Lower lobe of right lung (tissue), 2 donors: ENCODE measurements at regions not wholly inside any gene's neighbourhood (a gene's known extent, or its start where the extent isn't known, plus 50 kb on each side); places are given as distances from the start of the nearest gene placed in this dataset.
"Not testable (repeated sequence)": the region's sequence is repeated elsewhere in the genome, so short reads cannot be mapped to it uniquely, and the experiment has no call there.

Experiments used
- ATAC-seq, 2 donors: fragments of 200-7000 bp; cut with Tn5 transposase; one replicate each; pipeline ENCODE4 v1.9.1; 2020 to 2022; ENCODE audit warnings: mild to moderate bottlenecking in 2 of 2, moderate library complexity in 2 of 2
- DNase-seq: peaks from one replicate; pipeline ENCODE4 v3.0.0-alpha.2; 2020
- H3K27ac ChIP-seq: fragments of 200-600 bp; one replicate; pipeline ENCODE4 v1.8.0; 2022
- H3K27me3 ChIP-seq: fragments of 200-600 bp; one replicate; pipeline ENCODE4 v1.8.0; 2022; ENCODE audit warnings: low read depth
- H3K36me3 ChIP-seq: fragments of 200-600 bp; one replicate; pipeline ENCODE4 v1.8.0; 2022; ENCODE audit warnings: mild to moderate bottlenecking
- H3K4me1 ChIP-seq: fragments of 200-600 bp; one replicate; pipeline ENCODE4 v1.8.0; 2022
- H3K4me3 ChIP-seq: fragments of 200-600 bp; one replicate; pipeline ENCODE4 v1.8.0; 2022; ENCODE audit warnings: mild to moderate bottlenecking
- H3K9me3 ChIP-seq: fragments of 200-600 bp; one replicate; pipeline ENCODE4 v1.8.0; 2022
- CTCF ChIP-seq: fragments of 200-600 bp; IDR thresholded peaks from one replicate; pipeline ENCODE4 v1.8.0; 2022; ENCODE audit warnings: antibody characterized with exemption, mild to moderate bottlenecking
- intact Hi-C: fragments of 100-400 bp; cut with DNase I; formaldehyde crosslinking; loops from one replicate; pipeline ENCODE4 v1.11.0; 2022
- donor health status: DM: no; HTN: yes; CAD: no; lungs with severe emphysema.

DNA sequence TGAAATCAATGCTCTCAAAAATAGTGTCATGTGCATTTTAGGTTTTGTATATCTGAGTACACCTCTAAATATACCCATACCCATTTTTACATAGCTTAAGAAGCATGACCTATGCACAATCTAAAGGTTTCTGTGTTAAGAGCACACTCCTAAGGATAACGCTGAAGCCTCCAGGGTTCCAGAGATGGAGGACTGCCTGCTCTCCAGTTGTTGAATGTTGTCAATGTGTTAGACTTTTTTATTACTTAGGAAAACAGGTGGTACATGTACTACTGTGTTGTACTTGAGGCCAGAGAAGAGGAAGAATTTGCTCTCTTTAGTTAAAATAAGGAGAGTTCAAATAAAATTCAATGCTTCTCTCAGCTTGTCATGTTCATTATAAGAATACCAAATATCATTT, 141.2 kb downstream of the EMB start:
- no peaks in the 10 kb centered on the region for H3K9me3 ChIP-seq
- no peaks in the 10 kb centered on the region for H3K4me1 ChIP-seq
- H3K27me3 ChIP-seq = no peaks in the 10 kb centered on the region
- intact Hi-C loops = no loop called here
- H3K36me3 ChIP-seq = no peaks in the 10 kb centered on the region
- DNase-seq = no peak
- TF ChIP-seq CTCF = no peak
- no peak for ATAC-seq
- H3K4me3 ChIP-seq = no peak overlapping the region
- no peak overlapping the region for H3K27ac ChIP-seq

DNA sequence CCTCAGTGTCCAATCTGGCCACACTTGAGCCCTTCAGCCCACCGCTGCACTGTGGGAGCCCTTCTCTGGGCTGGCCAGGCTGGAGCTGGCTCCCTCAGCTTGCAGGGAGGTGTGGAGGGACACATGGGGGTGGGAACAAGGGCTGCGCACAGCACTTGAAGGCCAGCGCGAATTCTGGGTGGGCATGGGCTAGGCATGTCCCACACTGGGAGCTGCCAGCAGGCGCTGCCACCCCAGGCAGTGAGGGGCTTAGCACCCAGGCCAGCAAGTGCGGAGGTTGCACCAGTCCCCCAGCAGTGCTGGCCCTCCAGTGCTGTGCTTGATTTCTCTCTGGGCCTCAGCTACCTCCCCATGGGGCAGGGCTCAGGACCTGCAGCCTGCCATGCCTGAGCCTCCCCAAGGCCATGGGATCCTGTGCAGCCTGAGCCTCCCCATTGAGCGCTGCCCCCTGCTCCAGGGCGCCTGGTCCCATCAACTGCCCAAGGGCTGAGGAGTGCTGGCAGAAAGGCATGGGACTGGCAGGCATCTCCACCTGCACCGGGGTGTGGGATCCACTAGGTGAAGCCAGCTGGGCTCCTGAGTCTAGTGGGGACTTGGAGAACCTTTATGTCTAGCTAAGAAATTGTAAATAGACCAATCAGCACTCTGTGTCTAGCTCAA, 148.2 kb downstream of the EMB start:
- DNase-seq (no peak), ATAC-seq (no peak)
- no peak overlapping the region for H3K27ac ChIP-seq
- TF ChIP-seq CTCF = no peak
- no peak overlapping the region for H3K4me3 ChIP-seq
- no peaks in the 10 kb centered on the region for H3K27me3 ChIP-seq
- H3K4me1 ChIP-seq = no peaks in the 10 kb centered on the region
- H3K36me3 ChIP-seq = no peaks in the 10 kb centered on the region
- intact Hi-C loops = no loop called here
- H3K9me3 ChIP-seq = no peaks in the 10 kb centered on the region

- H3K4me3 ChIP-seq, intact Hi-C loops, H3K4me1 ChIP-seq, H3K27me3 ChIP-seq, H3K36me3 ChIP-seq, ATAC-seq, DNase-seq, H3K27ac ChIP-seq, H3K9me3 ChIP-seq: not testable (repeated sequence)
These were observed 160.6 kb downstream of the EMB start for GRCh38 chr5:50280461-50280860.
